SK-N-SH treated with all-trans-retinoic acid at 6 μM for 48 hours (cell line): ENCODE measurements at regions not wholly inside any gene's neighbourhood (a gene's known extent, or its start where the extent isn't known, plus 50 kb on each side); places are given as distances from the start of the nearest gene placed in this dataset.

ENCODE experiments used
- ATAC-seq: fragments of 200-7000 bp; cut with Tn5 transposase; 3 replicates; pipeline ENCODE4 v1.9.1; 2020; ENCODE audit warnings: mild to moderate bottlenecking, moderate library complexity
- ARNTL ChIP-seq: fragments of 450-650 bp; formaldehyde crosslinking; IDR thresholded peaks from 2 replicates; pipeline ENCODE4 v1.5.0; 2020; ENCODE audit warnings: low read depth, mild to moderate bottlenecking, moderate library complexity, borderline replicate concordance
- BACH2 ChIP-seq: fragments of 250-450 bp; sonication (Bioruptor Pico); IDR thresholded peaks from 2 replicates; pipeline ENCODE4 v1.9.0; 2021; ENCODE audit warnings: mild to moderate bottlenecking, borderline replicate concordance
- CSDC2 ChIP-seq: fragments of 250-450 bp; sonication (Bioruptor Pico); IDR thresholded peaks from 2 replicates; pipeline ENCODE4 v1.5.0; 2020; ENCODE audit warnings: mild to moderate bottlenecking, moderate library complexity
- ESRRG ChIP-seq: fragments of 250-450 bp; sonication (Bioruptor Pico); IDR thresholded peaks from 2 replicates; pipeline ENCODE4 v1.6.1; 2021; ENCODE audit warnings: mild to moderate bottlenecking
- GLIS3 ChIP-seq: fragments of 250-450 bp; sonication (Bioruptor Pico); IDR thresholded peaks from 2 replicates; pipeline ENCODE4 v1.5.0; 2020; ENCODE audit warnings: mild to moderate bottlenecking, moderate library complexity
- ISL1 ChIP-seq: fragments of 250-450 bp; sonication (Bioruptor Pico); IDR thresholded peaks from 2 replicates; pipeline ENCODE4 v2.1.2; 2022; ENCODE audit warnings: mild to moderate bottlenecking, moderate library complexity
- OSR1 ChIP-seq: fragments of 250-450 bp; sonication (Bioruptor Pico); IDR thresholded peaks from 2 replicates; pipeline ENCODE4 v1.8.0; 2022; ENCODE audit warnings: moderate library complexity, mild to moderate bottlenecking, inconsistent platforms
- PPARA ChIP-seq: fragments of 250-450 bp; sonication (Bioruptor Pico); IDR thresholded peaks from 2 replicates; pipeline ENCODE4 v1.5.0; 2020; ENCODE audit warnings: mild to moderate bottlenecking, borderline replicate concordance
- RARB ChIP-seq: fragments of 250-450 bp; sonication (Bioruptor Pico); IDR thresholded peaks from 2 replicates; pipeline ENCODE4 v1.8.0; 2021; ENCODE audit warnings: mild to moderate bottlenecking, moderate library complexity
- TCF4 ChIP-seq: fragments of 250-450 bp; sonication (Bioruptor Pico); IDR thresholded peaks from 2 replicates; pipeline ENCODE4 v1.8.0; 2021; ENCODE audit warnings: mild to moderate bottlenecking, moderate library complexity, borderline replicate concordance
- TOX ChIP-seq: fragments of 250-450 bp; sonication (Bioruptor Pico); IDR thresholded peaks from 2 replicates; pipeline ENCODE4 v1.8.0; 2021; ENCODE audit warnings: mild to moderate bottlenecking, moderate library complexity, borderline replicate concordance
- ZC3H10 ChIP-seq: fragments of 250-450 bp; sonication (Bioruptor Pico); IDR thresholded peaks from 2 replicates; pipeline ENCODE4 v1.5.1; 2021; ENCODE audit warnings: mild to moderate bottlenecking, moderate library complexity
- ZFP3 ChIP-seq: fragments of 250-450 bp; sonication (Bioruptor Pico); IDR thresholded peaks from 2 replicates; pipeline ENCODE4 v1.5.0; 2020; ENCODE audit warnings: mild to moderate bottlenecking, moderate library complexity
- ZFP30 ChIP-seq: fragments of 450-650 bp; formaldehyde crosslinking; IDR thresholded peaks from 2 replicates; pipeline ENCODE4 v1.5.0; 2022; ENCODE audit warnings: mild to moderate bottlenecking, moderate library complexity
- ZNF565 ChIP-seq: fragments of 450-650 bp; formaldehyde crosslinking; conservative IDR thresholded peaks from 2 replicates; pipeline ENCODE4 v1.5.0; 2020; ENCODE audit warnings: low read depth, mild to moderate bottlenecking, moderate library complexity
- ZNF70 ChIP-seq: fragments of 450-650 bp; formaldehyde crosslinking; IDR thresholded peaks from 2 replicates; pipeline ENCODE4 v1.5.0; 2020; ENCODE audit warnings: mild to moderate bottlenecking, moderate library complexity
- ZNF8 ChIP-seq: fragments of 450-650 bp; formaldehyde crosslinking; IDR thresholded peaks from 2 replicates; pipeline ENCODE4 v1.5.0; 2020; ENCODE audit warnings: mild to moderate bottlenecking, moderate library complexity
- TF ChIP-seq, protein P1 (sequence below): fragments of 250-450 bp; sonication (Bioruptor Pico); IDR thresholded peaks from 2 replicates; pipeline ENCODE4 v1.8.0; 2021; ENCODE audit warnings: low read depth, mild to moderate bottlenecking, moderate library complexity, borderline replicate concordance
- TF ChIP-seq, protein P2 (sequence below): fragments of 250-450 bp; sonication (Bioruptor Pico); IDR thresholded peaks from 2 replicates; pipeline ENCODE4 v1.5.1; 2021; ENCODE audit warnings: mild to moderate bottlenecking, moderate library complexity
- TF ChIP-seq, protein P3 (sequence below): fragments of 250-450 bp; sonication (Bioruptor Pico); IDR thresholded peaks from 2 replicates; pipeline ENCODE4 v1.5.1; 2020; ENCODE audit warnings: low read depth, mild to moderate bottlenecking, moderate library complexity

DNA sequence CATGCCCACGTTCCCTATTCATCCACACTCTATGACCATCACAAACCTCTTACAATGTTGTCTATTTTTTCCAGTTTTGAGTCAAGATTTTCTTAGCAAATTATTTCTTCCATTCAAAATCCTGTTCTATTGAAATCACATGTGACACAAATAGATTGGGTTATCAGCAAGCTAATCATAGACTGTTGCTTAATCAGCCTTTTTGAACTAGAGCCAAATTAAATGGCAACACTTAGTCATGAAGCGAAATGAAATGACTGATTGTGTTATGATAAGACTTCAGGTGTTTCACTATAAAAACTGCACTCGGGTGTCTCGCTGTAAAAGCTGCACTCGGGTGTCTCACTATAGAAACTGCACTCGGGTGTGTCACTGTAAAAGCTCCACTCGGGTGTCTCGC lies 890.0 kb upstream of the FRG1 start:
- TF ChIP-seq GLIS3, result no peak
- TF ChIP-seq, all 23 proteins: peak for 0
- ATAC-seq, result no peak

DNA sequence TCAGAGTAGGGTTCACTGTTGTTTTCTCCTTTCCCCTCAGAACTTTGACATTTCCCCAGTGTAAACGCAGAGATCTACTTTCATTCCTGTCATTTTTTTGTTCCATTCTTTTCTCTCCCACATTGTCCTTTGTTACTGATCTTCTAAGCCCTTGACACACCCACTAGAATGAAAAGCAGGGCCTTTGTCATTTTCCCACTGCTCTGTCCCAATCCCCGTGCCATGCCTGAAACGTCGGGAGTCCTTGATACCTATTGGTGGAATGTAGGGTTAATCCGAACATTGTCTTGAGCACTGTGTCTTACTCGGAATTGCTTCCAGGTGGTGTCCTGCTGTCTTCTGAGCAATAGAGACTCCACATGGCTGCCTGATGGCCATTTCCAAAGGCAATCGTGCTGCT lies 887.1 kb upstream of the FRG1 start:
- TF ChIP-seq RARB (no peak), ZC3H10 (CRISPR knock-in tag) (no peak), ZNF8 (no peak), ESRRG (no peak), CSDC2 (CRISPR knock-in tag) (no peak), ZFP30 (CRISPR knock-in tag) (no peak), BACH2 (CRISPR knock-in tag) (no peak), ZNF565 (CRISPR knock-in tag) (no peak), ZNF70 (CRISPR knock-in tag) (no peak), ISL1 (CRISPR knock-in tag) (no peak), OSR1 (CRISPR knock-in tag) (no peak), GLIS3 (no peak), TOX (CRISPR knock-in tag) (no peak), PPARA (CRISPR knock-in tag) (no peak), TCF4 (CRISPR knock-in tag) (no peak)
- TF ChIP-seq, protein P1, sequence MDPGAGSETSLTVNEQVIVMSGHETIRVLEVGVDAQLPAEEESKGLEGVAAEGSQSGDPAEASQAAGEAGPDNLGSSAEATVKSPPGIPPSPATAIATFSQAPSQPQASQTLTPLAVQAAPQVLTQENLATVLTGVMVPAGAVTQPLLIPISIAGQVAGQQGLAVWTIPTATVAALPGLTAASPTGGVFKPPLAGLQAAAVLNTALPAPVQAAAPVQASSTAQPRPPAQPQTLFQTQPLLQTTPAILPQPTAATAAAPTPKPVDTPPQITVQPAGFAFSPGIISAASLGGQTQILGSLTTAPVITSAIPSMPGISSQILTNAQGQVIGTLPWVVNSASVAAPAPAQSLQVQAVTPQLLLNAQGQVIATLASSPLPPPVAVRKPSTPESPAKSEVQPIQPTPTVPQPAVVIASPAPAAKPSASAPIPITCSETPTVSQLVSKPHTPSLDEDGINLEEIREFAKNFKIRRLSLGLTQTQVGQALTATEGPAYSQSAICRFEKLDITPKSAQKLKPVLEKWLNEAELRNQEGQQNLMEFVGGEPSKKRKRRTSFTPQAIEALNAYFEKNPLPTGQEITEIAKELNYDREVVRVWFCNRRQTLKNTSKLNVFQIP (CRISPR knock-in tag), result no peak
- TF ChIP-seq, protein P2, sequence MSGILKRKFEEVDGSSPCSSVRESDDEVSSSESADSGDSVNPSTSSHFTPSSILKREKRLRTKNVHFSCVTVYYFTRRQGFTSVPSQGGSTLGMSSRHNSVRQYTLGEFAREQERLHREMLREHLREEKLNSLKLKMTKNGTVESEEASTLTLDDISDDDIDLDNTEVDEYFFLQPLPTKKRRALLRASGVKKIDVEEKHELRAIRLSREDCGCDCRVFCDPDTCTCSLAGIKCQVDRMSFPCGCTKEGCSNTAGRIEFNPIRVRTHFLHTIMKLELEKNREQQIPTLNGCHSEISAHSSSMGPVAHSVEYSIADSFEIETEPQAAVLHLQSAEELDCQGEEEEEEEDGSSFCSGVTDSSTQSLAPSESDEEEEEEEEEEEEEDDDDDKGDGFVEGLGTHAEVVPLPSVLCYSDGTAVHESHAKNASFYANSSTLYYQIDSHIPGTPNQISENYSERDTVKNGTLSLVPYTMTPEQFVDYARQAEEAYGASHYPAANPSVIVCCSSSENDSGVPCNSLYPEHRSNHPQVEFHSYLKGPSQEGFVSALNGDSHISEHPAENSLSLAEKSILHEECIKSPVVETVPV (CRISPR knock-in tag), result no peak
- no peak for ATAC-seq

DNA sequence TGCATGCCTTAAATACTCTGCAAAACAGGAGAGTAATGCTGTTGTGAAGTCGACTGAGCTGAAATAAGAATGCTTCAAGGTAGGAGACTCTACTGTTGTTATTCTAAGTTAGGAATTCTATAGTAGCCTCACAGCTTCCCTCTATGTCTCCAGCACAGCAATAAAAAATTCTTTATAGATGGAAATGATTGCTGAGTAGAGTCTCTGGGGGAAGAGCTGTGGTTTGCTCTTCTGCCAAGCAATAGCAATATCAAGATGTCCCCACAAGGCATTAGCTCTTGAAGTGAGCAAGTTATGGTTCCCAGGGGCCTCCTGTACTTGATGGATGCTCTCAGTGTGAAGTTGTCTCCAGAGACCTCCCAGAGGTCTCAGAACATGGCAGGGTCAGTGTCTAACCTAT lies 880.6 kb upstream of the FRG1 start:
- ATAC-seq, result no peak

DNA sequence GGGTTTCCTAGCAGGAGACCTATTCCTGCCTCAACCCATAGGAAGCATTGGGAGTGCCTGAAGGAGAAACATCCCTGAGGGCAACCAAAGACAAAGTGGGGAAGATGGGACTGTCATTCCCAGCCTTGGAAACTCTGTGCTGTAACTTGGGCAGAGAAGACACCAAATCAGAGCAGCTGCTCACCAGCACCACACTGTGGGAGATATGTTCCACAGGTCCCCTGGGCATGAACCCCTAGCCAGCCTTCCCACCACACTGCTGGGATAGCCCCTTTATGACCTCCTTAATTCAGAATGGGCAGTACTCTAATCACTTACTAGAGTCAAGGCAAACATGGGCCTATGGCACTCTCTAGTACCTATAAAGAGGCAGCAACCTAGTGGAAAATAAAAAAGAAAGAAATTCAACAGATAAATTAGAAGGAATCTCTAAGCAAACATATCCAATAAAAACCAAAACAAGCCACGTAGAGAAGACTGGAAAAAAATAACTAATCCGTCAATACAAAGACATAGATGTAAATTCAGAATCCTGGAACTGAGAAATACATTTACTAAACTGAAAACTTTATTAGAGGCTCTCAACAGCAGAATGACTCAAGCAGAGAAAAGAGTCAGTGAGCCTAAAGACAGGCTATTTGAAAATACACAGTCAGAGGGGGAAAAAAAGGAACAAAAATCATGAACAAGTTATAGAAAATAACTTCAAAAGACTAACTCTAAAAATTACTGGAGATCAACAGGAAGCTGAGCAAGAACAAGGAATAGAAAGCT lies 878.4 kb upstream of the FRG1 start:
- TF ChIP-seq, protein P3, sequence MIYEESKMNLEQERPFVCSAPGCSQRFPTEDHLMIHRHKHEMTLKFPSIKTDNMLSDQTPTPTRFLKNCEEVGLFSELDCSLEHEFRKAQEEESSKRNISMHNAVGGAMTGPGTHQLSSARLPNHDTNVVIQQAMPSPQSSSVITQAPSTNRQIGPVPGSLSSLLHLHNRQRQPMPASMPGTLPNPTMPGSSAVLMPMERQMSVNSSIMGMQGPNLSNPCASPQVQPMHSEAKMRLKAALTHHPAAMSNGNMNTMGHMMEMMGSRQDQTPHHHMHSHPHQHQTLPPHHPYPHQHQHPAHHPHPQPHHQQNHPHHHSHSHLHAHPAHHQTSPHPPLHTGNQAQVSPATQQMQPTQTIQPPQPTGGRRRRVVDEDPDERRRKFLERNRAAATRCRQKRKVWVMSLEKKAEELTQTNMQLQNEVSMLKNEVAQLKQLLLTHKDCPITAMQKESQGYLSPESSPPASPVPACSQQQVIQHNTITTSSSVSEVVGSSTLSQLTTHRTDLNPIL (CRISPR knock-in tag), result no peak
- TF ChIP-seq ESRRG (no peak), ZNF565 (CRISPR knock-in tag) (no peak)
- TF ChIP-seq, protein P1 (CRISPR knock-in tag), result no peak

More for the DNA sequence above, 880.6 kb upstream of the FRG1 start:
- TF ChIP-seq ZNF70 (CRISPR knock-in tag) (no peak), TCF4 (CRISPR knock-in tag) (no peak), ESRRG (no peak), CSDC2 (CRISPR knock-in tag) (no peak), ZC3H10 (CRISPR knock-in tag) (no peak), ARNTL (CRISPR knock-in tag) (no peak), RARB (no peak), ISL1 (CRISPR knock-in tag) (no peak), ZFP3 (CRISPR knock-in tag) (no peak)
- TF ChIP-seq, protein P2 (CRISPR knock-in tag), result no peak

More for the DNA sequence above, 878.4 kb upstream of the FRG1 start:
- no peak for ATAC-seq
